ENCODE measurements at regions not wholly inside any gene's neighbourhood (a gene's known extent, or its start where the extent isn't known, plus 50 kb on each side); places are given as distances from the start of the nearest gene placed in this dataset.

DNA sequence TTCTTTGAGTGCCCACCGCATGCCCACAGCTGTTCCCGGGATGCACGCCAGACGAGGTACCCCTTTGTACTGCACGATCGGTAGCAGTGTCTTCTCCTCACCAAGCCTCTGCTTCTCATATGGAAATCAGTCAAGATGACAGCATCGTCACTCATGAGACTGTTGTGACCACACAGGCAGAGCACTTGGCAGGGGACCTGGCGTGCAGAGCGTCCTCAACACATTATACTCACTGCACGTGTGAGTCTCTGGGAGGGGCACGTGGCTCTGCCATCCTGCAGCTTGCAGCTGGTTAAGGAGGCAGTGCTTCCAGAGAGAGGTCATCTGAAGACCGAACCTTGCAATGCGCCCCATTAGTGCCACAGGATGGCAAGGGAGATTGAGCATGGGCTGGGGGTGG is 266.8 kb downstream of the NPHP4 start:
- Mint-ChIP-seq H3K27ac (no peak overlapping the region), H3K27me3 (peaks cover 11 to 19% of the 10 kb centered on the region in 2 donors), H3K4me1 (peaks cover 0 to 8% (median 0%) of the 10 kb centered on the region in 3 donors), H3K36me3 (no peaks in the 10 kb centered on the region), H3K4me3 (no peak overlapping the region), H3K9me3 (peaks cover 0 to 12% (median 0%) of the 10 kb centered on the region in 3 donors)
- Histone ChIP-seq H3K27ac (ENCODE audit: low read length) (no peak overlapping the region), H3K9me3 (no peaks in the 10 kb centered on the region), H3K27me3 (replicated peaks in 1 of 2; ENCODE audit: control insufficient read depth in 2 of 2, extremely low read depth in 1 of 2, insufficient read depth in 2 of 2, low read length in 1 of 2) (peaks cover 0 to 36% of the 10 kb centered on the region in 2 experiments), H3K36me3 (ENCODE audit: control insufficient read depth in 2 of 2, extremely low read depth in 1 of 2, insufficient read depth in 1 of 2, low read length in 1 of 2) (no peaks in the 10 kb centered on the region), H3K4me1 (ENCODE audit: control insufficient read depth in 1 of 2, extremely low read depth in 1 of 2, insufficient read depth in 2 of 2, low read length in 2 of 2) (no peaks in the 10 kb centered on the region), H3K4me3 (ENCODE audit: control insufficient read depth in 1 of 2, extremely low read depth in 1 of 2, low read length in 1 of 2) (no peak overlapping the region)
- POLR2A ChIA-PET: no interaction called here
- DNase-seq: no peak
- no peak for ATAC-seq (replicated peaks in 1 of 4)
- 88% methylated on average over 10 of the region's 13 CpGs for whole genome bisulfite sequencing (ENCODE audit: insufficient coverage)
- CTCF ChIA-PET: no interaction called here

DNA sequence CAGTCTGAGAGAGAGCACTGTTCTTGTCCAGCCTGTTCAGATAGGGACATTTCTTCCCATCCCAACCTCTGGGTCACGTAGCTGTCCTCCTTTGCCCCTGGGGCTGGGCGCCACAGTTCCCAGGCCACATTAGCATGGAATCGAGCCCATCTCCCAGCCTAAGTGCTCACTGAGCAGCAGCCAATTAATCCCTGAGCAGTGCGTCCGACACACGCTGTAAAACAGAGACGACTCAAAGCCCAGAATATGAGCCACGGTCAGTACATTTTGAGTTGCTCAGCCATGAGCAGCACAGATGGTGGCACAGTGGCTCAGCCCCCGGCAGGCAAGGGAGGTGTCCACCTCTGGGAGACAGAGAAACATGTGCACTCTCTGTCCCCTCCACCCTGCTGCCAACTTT is 267.4 kb downstream of the NPHP4 start:
- H3K27ac Mint-ChIP-seq: no peak overlapping the region
- WGBS (ENCODE audit: insufficient coverage): 70% methylated on average over 9 of the region's 9 CpGs
- POLR2A ChIA-PET: no interaction called here

DNA sequence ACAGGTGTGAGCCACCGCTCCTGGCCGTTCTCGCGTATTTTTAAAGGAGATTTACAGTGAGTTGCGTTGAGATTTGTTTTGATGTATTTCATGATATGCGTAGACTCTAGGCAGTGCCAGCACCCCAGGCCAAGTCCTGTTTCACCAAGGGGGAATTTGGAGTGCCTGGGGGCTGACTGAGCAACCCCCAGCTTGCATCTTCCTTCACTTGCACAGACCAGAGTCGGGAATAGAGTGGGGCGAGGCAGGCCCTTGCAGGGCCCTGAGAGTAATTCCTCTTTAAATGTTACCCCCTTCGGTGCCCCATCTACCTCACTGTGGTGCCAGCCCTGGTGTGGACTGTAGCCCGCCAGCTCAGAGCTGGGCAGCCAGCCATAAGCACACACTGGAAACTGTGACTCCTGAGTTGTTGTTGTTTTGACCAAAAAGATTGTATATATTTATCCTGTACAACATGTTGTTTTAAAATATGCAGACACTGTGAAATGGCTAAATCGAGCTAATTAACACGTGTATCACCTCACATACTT is 269.5 kb downstream of the NPHP4 start:
- CTCF ChIA-PET: no interaction called here
- H3K27me3 ChIP-seq (replicated peaks in 1 of 2; ENCODE audit: control insufficient read depth in 2 of 2, extremely low read depth in 1 of 2, insufficient read depth in 2 of 2, low read length in 1 of 2): peaks cover 0 to 33% of the 10 kb centered on the region in 2 experiments
- H3K4me1 ChIP-seq (ENCODE audit: control insufficient read depth in 1 of 2, extremely low read depth in 1 of 2, insufficient read depth in 2 of 2, low read length in 2 of 2): no peaks in the 10 kb centered on the region
- POLR2A ChIA-PET: no interaction called here
- DNase-seq (no peak), ATAC-seq (replicated peaks in 1 of 4) (no peak)
- no peaks in the 10 kb centered on the region for H3K36me3 ChIP-seq (ENCODE audit: control insufficient read depth in 2 of 2, extremely low read depth in 1 of 2, insufficient read depth in 1 of 2, low read length in 1 of 2)
- H3K27me3 Mint-ChIP-seq: peaks cover 10 to 11% of the 10 kb centered on the region in 2 donors
- no CpG with 5 or more reads among the region's 12 CpGs for WGBS (ENCODE audit: insufficient coverage)
- peaks cover 0 to 12% (median 0%) of the 10 kb centered on the region in 3 donors for H3K9me3 Mint-ChIP-seq
- H3K27ac ChIP-seq (ENCODE audit: low read length): no peak overlapping the region
- no peaks in the 10 kb centered on the region for H3K9me3 ChIP-seq
- H3K4me1 Mint-ChIP-seq: peaks cover 0 to 5% (median 0%) of the 10 kb centered on the region in 3 donors
- H3K27ac Mint-ChIP-seq: no peak overlapping the region
- no peak overlapping the region for H3K4me3 Mint-ChIP-seq
- no peaks in the 10 kb centered on the region for H3K36me3 Mint-ChIP-seq
- no peak overlapping the region for H3K4me3 ChIP-seq (ENCODE audit: control insufficient read depth in 1 of 2, extremely low read depth in 1 of 2, low read length in 1 of 2)

More for the DNA sequence above, 267.4 kb downstream of the NPHP4 start:
- peaks cover 0 to 12% (median 0%) of the 10 kb centered on the region in 3 donors for H3K9me3 Mint-ChIP-seq
- Histone ChIP-seq H3K9me3 (no peaks in the 10 kb centered on the region), H3K4me3 (ENCODE audit: control insufficient read depth in 1 of 2, extremely low read depth in 1 of 2, low read length in 1 of 2) (no peak overlapping the region), H3K4me1 (ENCODE audit: control insufficient read depth in 1 of 2, extremely low read depth in 1 of 2, insufficient read depth in 2 of 2, low read length in 2 of 2) (no peaks in the 10 kb centered on the region), H3K27me3 (replicated peaks in 1 of 2; ENCODE audit: control insufficient read depth in 2 of 2, extremely low read depth in 1 of 2, insufficient read depth in 2 of 2, low read length in 1 of 2) (peaks cover 0 to 41% of the 10 kb centered on the region in 2 experiments), H3K27ac (ENCODE audit: low read length) (no peak overlapping the region), H3K36me3 (ENCODE audit: control insufficient read depth in 2 of 2, extremely low read depth in 1 of 2, insufficient read depth in 1 of 2, low read length in 1 of 2) (no peaks in the 10 kb centered on the region)
- DNase-seq: no peak
- H3K4me1 Mint-ChIP-seq: peaks cover 0 to 8% (median 0%) of the 10 kb centered on the region in 3 donors
- ATAC-seq (replicated peaks in 1 of 4): no peak
- H3K4me3 Mint-ChIP-seq: no peak overlapping the region
- H3K27me3 Mint-ChIP-seq: peaks cover 11 to 14% of the 10 kb centered on the region in 2 donors
- no peaks in the 10 kb centered on the region for H3K36me3 Mint-ChIP-seq
- CTCF ChIA-PET: no interaction called here

DNA sequence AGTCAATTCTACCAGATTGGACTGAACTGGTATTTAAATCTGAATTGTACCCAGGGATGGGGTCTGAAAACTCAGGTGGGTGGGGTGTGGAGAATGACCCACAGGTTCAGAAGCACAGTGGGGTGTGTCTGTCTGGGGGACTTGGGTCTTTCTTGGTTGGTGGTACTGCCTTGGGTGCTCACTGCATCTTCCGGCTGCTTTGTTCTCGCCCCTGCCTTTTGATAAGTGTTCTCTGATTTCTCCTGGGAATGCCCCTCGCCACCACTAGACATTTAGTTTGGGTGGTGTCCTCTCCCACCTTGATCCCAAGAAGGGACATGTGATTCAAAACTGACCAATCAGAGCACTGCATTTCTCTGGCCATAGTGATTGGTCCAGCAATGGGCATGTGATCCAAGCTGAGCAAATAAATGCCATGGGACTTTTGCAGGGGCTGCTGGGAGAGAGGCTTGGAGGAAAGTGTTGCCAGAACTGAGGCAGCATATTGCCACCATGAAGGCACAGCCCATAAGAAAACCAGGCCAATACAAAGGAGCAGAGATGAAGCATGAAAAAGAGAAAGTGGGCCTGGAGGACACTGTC is 270.5 kb downstream of the NPHP4 start:
- CTCF ChIA-PET: no interaction called here
- whole genome bisulfite sequencing (ENCODE audit: insufficient coverage): 80% methylated on average over 3 of the region's 3 CpGs

DNA sequence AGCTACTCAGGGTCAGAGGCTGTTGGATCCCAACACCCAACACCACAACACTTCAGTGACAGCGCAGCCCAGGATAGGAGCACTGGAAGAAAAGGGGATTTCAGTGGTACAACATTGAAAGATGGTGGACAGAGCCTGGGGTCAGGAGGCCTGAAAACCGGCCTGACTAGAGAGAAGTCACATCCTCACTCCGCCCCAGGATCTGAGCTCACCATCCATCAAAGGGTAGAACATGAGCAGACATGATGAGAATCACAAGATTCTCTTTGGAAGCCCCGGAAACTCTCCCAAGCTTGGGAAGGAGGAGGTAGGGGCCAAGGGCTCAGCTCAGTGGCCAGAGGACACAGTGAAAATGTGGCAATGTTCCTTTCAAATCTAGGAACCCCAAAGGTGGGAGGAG is 271.3 kb downstream of the NPHP4 start:
- Histone ChIP-seq H3K4me1 (ENCODE audit: control insufficient read depth in 1 of 2, extremely low read depth in 1 of 2, insufficient read depth in 2 of 2, low read length in 2 of 2) (no peaks in the 10 kb centered on the region), H3K36me3 (ENCODE audit: control insufficient read depth in 2 of 2, extremely low read depth in 1 of 2, insufficient read depth in 1 of 2, low read length in 1 of 2) (no peaks in the 10 kb centered on the region), H3K9me3 (no peaks in the 10 kb centered on the region), H3K27ac (ENCODE audit: low read length) (no peak overlapping the region), H3K4me3 (ENCODE audit: control insufficient read depth in 1 of 2, extremely low read depth in 1 of 2, low read length in 1 of 2) (no peak overlapping the region), H3K27me3 (replicated peaks in 1 of 2; ENCODE audit: control insufficient read depth in 2 of 2, extremely low read depth in 1 of 2, insufficient read depth in 2 of 2, low read length in 1 of 2) (peaks cover 0 to 45% of the 10 kb centered on the region in 2 experiments)
- no peak overlapping the region for H3K27ac Mint-ChIP-seq
- H3K36me3 Mint-ChIP-seq: no peaks in the 10 kb centered on the region
- H3K4me3 Mint-ChIP-seq: no peak overlapping the region
- ATAC-seq (replicated peaks in 1 of 4) (no peak), DNase-seq (no peak)
- no peaks in the 10 kb centered on the region for H3K4me1 Mint-ChIP-seq
- ChIA-PET CTCF (no interaction called here), POLR2A (no interaction called here)
- 80% methylated on average over 1 of the region's 4 CpGs for WGBS (ENCODE audit: insufficient coverage)
- H3K27me3 Mint-ChIP-seq: peaks cover 10 to 25% of the 10 kb centered on the region in 2 donors
- H3K9me3 Mint-ChIP-seq: peaks cover 0 to 12% (median under 1%) of the 10 kb centered on the region in 3 donors

More for the DNA sequence above, 270.5 kb downstream of the NPHP4 start:
- DNase-seq (no peak), ATAC-seq (replicated peaks in 1 of 4) (no peak)
- Histone ChIP-seq H3K36me3 (ENCODE audit: control insufficient read depth in 2 of 2, extremely low read depth in 1 of 2, insufficient read depth in 1 of 2, low read length in 1 of 2) (no peaks in the 10 kb centered on the region), H3K27me3 (replicated peaks in 1 of 2; ENCODE audit: control insufficient read depth in 2 of 2, extremely low read depth in 1 of 2, insufficient read depth in 2 of 2, low read length in 1 of 2) (peaks cover 0 to 42% of the 10 kb centered on the region in 2 experiments), H3K9me3 (no peaks in the 10 kb centered on the region), H3K27ac (ENCODE audit: low read length) (no peak overlapping the region), H3K4me3 (ENCODE audit: control insufficient read depth in 1 of 2, extremely low read depth in 1 of 2, low read length in 1 of 2) (no peak overlapping the region), H3K4me1 (ENCODE audit: control insufficient read depth in 1 of 2, extremely low read depth in 1 of 2, insufficient read depth in 2 of 2, low read length in 2 of 2) (no peaks in the 10 kb centered on the region)
- Mint-ChIP-seq H3K4me3 (no peak overlapping the region), H3K4me1 (no peaks in the 10 kb centered on the region), H3K27ac (no peak overlapping the region), H3K27me3 (peaks cover 10 to 17% of the 10 kb centered on the region in 2 donors), H3K36me3 (no peaks in the 10 kb centered on the region), H3K9me3 (peaks cover 0 to 12% (median 0%) of the 10 kb centered on the region in 3 donors)
- POLR2A ChIA-PET: no interaction called here

DNA sequence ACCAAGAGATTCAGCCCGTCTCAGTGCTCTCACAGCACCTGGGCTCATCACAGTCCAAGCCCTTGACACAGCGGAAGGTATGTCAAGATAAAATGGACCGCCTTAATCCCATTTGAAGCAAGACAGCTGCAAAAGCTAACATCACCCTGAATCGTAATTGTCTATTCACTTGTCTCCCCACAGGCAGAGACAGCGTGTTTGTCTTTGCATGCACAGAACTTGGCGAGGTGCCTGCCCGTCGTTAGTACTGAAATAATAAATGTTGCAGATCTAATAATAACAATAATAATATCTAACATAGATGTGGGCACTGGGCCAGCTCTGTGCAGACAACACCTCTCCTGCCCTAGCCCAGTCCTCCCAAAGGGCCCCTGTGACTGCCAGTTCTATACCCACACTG is 271.7 kb downstream of the NPHP4 start:
- no peaks in the 10 kb centered on the region for H3K36me3 Mint-ChIP-seq

More for the DNA sequence above, 271.7 kb downstream of the NPHP4 start:
- Histone ChIP-seq H3K9me3 (no peaks in the 10 kb centered on the region), H3K36me3 (ENCODE audit: control insufficient read depth in 2 of 2, extremely low read depth in 1 of 2, insufficient read depth in 1 of 2, low read length in 1 of 2) (no peaks in the 10 kb centered on the region), H3K4me1 (ENCODE audit: control insufficient read depth in 1 of 2, extremely low read depth in 1 of 2, insufficient read depth in 2 of 2, low read length in 2 of 2) (no peaks in the 10 kb centered on the region), H3K27ac (ENCODE audit: low read length) (no peak overlapping the region), H3K4me3 (ENCODE audit: control insufficient read depth in 1 of 2, extremely low read depth in 1 of 2, low read length in 1 of 2) (no peak overlapping the region), H3K27me3 (replicated peaks in 1 of 2; ENCODE audit: control insufficient read depth in 2 of 2, extremely low read depth in 1 of 2, insufficient read depth in 2 of 2, low read length in 1 of 2) (peaks cover 0 to 41% of the 10 kb centered on the region in 2 experiments)
- H3K27me3 Mint-ChIP-seq: peaks cover 10 to 24% of the 10 kb centered on the region in 2 donors
- ChIA-PET CTCF (no interaction called here), POLR2A (no interaction called here)
- H3K4me1 Mint-ChIP-seq: no peaks in the 10 kb centered on the region
- H3K9me3 Mint-ChIP-seq: peaks cover 2 to 16% (median 5%) of the 10 kb centered on the region in 3 donors
- DNase-seq (no peak), ATAC-seq (replicated peaks in 1 of 4) (no peak)
- no peak overlapping the region for H3K27ac Mint-ChIP-seq
- 83% methylated on average over 4 of the region's 8 CpGs for WGBS (ENCODE audit: insufficient coverage)
- H3K4me3 Mint-ChIP-seq: no peak overlapping the region
